A673 (cell line): ENCODE measurements at regions not wholly inside any gene's neighbourhood (a gene's known extent, or its start where the extent isn't known, plus 50 kb on each side); places are given as distances from the start of the nearest gene placed in this dataset.
"Not testable (repeated sequence)": the region's sequence is repeated elsewhere in the genome, so short reads cannot be mapped to it uniquely, and the experiment has no call there.

Experiments used
- BruUV-seq: library from RNA; stranded (reverse); fragments of 400-500 nt; replicated peaks from 2 replicates; lab custom pipeline; 2021; lab: Mats Ljungman, UMichigan
- CTCF ChIA-PET: fragments of 300-600 bp; sonication (Branson Sonifier 250); formaldehyde crosslinking; loops from one replicate; lab custom pipeline; 2022; ENCODE audit warnings: antibody characterized with exemption; lab: Charles Lee
- POLR2A ChIA-PET: fragments of 300-600 bp; sonication (Branson Sonifier 250); formaldehyde crosslinking; loops from one replicate; lab custom pipeline; 2022; ENCODE audit warnings: antibody characterized with exemption; ENCODE audit not compliant: low non-redundant PET; lab: Charles Lee
- DNase-seq: peaks from one replicate; pipeline ENCODE4 v3.0.0-alpha.2; 2015; ENCODE audit warnings: low spot score
- H3K27ac ChIP-seq: fragments of 200-600 bp; sonication (generic); 2 replicates; pipeline ENCODE4 v1.5.1; 2016; ENCODE audit warnings: mixed run types, low read depth, mild to moderate bottlenecking, mixed read lengths, antibody characterized with exemption, low read length; ENCODE audit not compliant: poor library complexity, severe bottlenecking
- H3K27me3 ChIP-seq: fragments of 200-600 bp; sonication (generic); replicated peaks from 2 replicates; pipeline ENCODE4 v1.6.1; 2017; ENCODE audit warnings: mixed run types, low read depth, mild to moderate bottlenecking, mixed read lengths, antibody characterized with exemption, low read length; ENCODE audit not compliant: insufficient read depth, poor library complexity
- H3K36me3 ChIP-seq: fragments of 200-600 bp; sonication (generic); 2 replicates; pipeline ENCODE4 v1.6.1; 2016; ENCODE audit warnings: mixed run types, mild to moderate bottlenecking, mixed read lengths, antibody characterized with exemption, low read length; ENCODE audit not compliant: insufficient read depth, poor library complexity, severe bottlenecking
- H3K4me1 ChIP-seq: fragments of 200-600 bp; sonication (generic); 2 replicates; pipeline ENCODE4 v1.6.1; 2017; ENCODE audit warnings: mixed run types, mild to moderate bottlenecking, mixed read lengths, antibody characterized with exemption, low read length; ENCODE audit not compliant: insufficient read depth, poor library complexity, severe bottlenecking
- H3K4me3 ChIP-seq: fragments of 200-600 bp; sonication (generic); 2 replicates; pipeline ENCODE4 v1.5.1; 2016; ENCODE audit warnings: low read depth, mixed run types, mild to moderate bottlenecking, mixed read lengths, low read length; ENCODE audit not compliant: poor library complexity, severe bottlenecking
- H3K9me3 ChIP-seq: fragments of 200-600 bp; sonication (generic); 2 replicates; pipeline ENCODE4 v1.6.1; 2016; ENCODE audit warnings: mixed run types, low read depth, mild to moderate bottlenecking, mixed read lengths, antibody characterized with exemption, low read length; ENCODE audit not compliant: poor library complexity, severe bottlenecking
- EZH2 ChIP-seq: fragments of 200-600 bp; sonication (generic); IDR thresholded peaks from 2 replicates; pipeline ENCODE4 v1.6.1; 2017; ENCODE audit warnings: borderline replicate concordance, low read depth, mild to moderate bottlenecking, mixed read lengths, antibody characterized with exemption, low read length; ENCODE audit not compliant: poor library complexity, severe bottlenecking
- intact Hi-C: fragments of 100-400 bp; cut with micrococcal nuclease; formaldehyde crosslinking; loops from one replicate; pipeline ENCODE4 v1.10.0; 2022; ENCODE audit not compliant: unreplicated experiment
- TF ChIP-seq, protein P1 (sequence below): fragments of 300-800, 200-600 bp; sonication (generic); conservative IDR thresholded peaks from 2 replicates; pipeline ENCODE4 v1.5.1; 2017; ENCODE audit warnings: low read depth, mild to moderate bottlenecking, antibody characterized with exemption, low read length, moderate library complexity, mixed read lengths

DNA sequence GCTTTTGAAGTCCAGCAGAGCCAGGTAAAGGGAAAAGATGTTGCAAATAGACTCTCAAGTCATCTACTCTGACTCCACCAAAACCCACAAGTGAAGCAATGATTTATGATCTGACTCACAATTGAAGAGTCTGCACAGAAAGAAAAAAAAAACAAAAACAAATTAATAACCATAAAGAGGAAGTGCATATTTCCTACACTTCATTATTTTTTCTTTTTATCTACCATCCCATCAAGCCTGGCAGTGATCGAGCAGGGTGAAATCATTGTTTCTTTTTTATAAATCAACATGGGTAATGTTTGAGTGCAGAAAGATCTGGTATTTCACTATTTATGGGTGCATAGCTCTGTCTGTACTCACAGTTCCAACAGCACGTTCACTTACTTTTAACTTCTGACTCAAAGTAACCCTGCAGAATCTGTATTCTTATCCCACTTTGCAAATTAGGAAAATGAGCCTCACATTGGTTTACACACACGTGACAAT is 829.0 kb downstream of the TNS3 start:
- ChIA-PET POLR2A (no interaction called here), CTCF (no interaction called here)
- peak; percentile 7 for DNase-seq
- TF ChIP-seq EZH2, result no peak
- TF ChIP-seq, protein P1, sequence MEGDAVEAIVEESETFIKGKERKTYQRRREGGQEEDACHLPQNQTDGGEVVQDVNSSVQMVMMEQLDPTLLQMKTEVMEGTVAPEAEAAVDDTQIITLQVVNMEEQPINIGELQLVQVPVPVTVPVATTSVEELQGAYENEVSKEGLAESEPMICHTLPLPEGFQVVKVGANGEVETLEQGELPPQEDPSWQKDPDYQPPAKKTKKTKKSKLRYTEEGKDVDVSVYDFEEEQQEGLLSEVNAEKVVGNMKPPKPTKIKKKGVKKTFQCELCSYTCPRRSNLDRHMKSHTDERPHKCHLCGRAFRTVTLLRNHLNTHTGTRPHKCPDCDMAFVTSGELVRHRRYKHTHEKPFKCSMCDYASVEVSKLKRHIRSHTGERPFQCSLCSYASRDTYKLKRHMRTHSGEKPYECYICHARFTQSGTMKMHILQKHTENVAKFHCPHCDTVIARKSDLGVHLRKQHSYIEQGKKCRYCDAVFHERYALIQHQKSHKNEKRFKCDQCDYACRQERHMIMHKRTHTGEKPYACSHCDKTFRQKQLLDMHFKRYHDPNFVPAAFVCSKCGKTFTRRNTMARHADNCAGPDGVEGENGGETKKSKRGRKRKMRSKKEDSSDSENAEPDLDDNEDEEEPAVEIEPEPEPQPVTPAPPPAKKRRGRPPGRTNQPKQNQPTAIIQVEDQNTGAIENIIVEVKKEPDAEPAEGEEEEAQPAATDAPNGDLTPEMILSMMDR, result no peak
- Histone ChIP-seq H3K27ac (no peak overlapping the region), H3K4me3 (no peak overlapping the region), H3K36me3 (no peaks in the 10 kb centered on the region), H3K9me3 (no peaks in the 10 kb centered on the region), H3K4me1 (no peaks in the 10 kb centered on the region), H3K27me3 (no peaks in the 10 kb centered on the region)
- no TSS peak for BruUV-seq
- intact Hi-C loops, result no loop called here

DNA sequence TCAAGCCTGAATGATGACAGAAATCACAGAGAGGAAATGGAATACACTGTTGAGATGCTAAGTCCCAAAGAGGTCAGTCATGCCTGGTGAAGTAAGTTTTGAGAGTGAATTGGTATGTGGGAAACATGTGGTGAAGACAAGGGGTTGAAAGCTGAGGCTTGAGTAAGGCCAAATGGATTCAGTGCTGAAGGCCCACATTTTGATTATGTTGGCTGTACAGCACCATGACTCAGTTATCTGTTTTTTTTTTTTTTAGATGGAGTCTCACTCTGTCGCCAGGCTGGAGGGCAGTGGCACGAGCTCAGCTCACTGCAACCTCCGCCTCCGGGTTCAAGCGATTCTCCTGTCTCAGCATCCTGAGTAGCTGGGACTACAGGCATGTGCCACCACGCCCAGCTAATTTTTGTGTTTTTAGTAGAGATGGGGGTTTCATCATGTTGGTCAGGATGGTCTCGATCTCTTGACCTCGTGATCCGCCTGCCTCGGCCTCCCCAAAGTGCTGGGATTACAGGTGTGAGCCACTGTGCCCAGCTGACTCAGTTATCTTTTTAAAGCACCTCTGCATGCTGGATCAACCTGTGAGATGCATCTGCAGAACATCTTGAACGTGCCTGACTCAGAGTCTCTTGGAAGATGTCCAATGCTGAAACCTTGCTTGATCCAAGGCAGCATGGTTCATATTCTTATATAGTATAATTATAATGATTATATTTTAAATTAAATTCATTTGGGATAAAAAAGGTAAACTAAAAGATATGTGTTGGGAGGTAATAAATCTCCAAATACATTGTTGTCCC is 829.8 kb downstream of the TNS3 start:
- H3K27ac ChIP-seq, H3K9me3 ChIP-seq, CTCF ChIA-PET, POLR2A ChIA-PET, intact Hi-C loops, DNase-seq, H3K27me3 ChIP-seq, BruUV-seq, H3K4me3 ChIP-seq, H3K36me3 ChIP-seq, H3K4me1 ChIP-seq: not testable (repeated sequence)

DNA sequence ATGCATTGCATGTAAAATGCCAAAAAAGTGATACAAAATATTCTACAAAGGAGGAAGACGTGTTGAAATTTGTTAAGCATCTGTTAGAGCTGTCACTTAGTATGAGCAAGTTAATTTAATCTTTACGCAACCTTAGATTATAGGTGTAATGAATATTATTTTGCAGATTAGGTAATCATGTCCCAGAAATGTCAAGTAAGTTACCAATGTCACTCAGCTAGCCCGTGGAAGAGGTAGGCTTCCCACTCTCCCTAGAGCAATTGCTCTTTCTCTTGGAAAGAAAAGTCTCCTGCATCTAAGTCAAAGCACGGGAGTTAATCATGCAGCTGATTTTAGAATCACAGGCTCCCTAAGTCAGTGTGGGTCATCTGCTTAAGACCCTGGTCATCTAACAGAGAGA is 830.4 kb upstream of the IGFBP3 start:
- Histone ChIP-seq H3K4me1 (no peaks in the 10 kb centered on the region), H3K27me3 (no peaks in the 10 kb centered on the region), H3K9me3 (no peaks in the 10 kb centered on the region), H3K4me3 (no peak overlapping the region), H3K27ac (no peak overlapping the region), H3K36me3 (no peaks in the 10 kb centered on the region)
- no peak for DNase-seq
- no TSS peak for BruUV-seq
- TF ChIP-seq EZH2, result no peak
- TF ChIP-seq, protein P1, result no peak
- ChIA-PET CTCF (no interaction called here), POLR2A (no interaction called here)
- intact Hi-C loops, result no loop called here
